ENCODE measurements at regions not wholly inside any gene's neighbourhood (a gene's known extent, or its start where the extent isn't known, plus 50 kb on each side); places are given as distances from the start of the nearest gene placed in this dataset.
A peak's percentile ranks its signal among the peaks of the same experiment; 100 is the strongest.

DNA sequence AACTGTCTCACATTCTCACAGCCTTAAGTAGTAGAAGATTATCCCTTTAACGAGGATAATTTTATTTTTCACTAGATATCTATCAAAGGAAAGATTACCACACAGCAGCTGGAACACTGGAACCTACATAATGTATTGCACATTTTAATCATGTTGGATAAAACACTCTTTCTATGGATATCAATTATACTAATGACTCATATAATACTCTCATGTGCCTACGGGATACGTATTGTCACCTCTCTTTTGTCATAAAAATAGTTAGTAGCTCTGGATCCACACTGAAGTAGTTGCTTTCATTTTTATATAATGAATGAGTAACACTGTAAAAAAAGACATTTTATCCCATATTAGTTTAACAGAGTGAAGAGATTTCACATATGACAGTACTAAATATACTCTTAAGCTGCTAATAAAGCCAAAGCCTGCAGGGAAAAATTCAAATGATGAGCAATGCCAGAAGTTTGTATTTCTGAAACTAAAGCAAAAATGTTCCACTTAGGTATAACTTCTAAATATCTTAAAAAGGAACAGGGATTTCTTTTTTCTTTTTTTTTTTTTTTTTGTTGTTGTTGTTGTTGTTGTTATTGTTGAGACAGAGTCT is 408.7 kb upstream of the PKN2 start:
- DNase-seq: no peak

DNA sequence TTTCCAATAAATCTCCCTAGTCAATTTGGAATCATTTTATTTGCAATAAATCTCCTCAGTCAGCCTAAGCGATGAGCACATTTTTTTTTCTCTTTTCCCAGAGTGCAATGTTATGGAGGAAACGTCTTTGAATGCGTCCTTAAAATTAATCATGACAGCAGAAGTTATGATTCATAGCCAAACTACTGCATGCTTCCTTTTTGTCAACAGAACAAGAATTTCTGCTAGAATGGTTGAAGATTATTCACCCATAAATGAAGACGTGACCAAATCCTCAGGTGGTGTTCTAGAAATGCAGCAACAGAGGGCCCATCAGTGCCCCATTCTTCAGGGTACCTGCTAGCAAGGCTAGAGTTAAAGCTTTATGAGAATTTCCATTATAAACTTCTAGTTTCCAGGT is 407.9 kb upstream of the PKN2 start:
- DNase-seq: peak; percentile 19

DNA sequence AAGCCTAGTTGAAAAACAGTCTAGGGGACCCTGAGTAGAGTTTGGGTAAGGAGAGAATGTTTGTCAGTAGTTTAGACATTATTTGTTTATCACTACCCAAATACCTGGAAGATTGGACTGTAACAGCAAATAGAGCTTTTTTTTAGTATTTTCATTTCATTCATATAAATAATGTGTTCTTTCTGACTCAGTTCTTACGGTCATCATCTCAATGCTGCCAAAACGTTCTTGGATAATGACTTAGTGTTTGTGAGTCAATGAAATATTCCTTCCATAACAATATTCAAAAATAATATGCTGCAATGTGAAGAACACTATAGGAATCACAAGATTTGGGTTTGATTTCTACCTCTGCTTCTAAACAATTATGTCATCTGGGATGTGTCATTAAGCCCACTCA is 400.0 kb upstream of the PKN2 start:
- no peak for DNase-seq

DNA sequence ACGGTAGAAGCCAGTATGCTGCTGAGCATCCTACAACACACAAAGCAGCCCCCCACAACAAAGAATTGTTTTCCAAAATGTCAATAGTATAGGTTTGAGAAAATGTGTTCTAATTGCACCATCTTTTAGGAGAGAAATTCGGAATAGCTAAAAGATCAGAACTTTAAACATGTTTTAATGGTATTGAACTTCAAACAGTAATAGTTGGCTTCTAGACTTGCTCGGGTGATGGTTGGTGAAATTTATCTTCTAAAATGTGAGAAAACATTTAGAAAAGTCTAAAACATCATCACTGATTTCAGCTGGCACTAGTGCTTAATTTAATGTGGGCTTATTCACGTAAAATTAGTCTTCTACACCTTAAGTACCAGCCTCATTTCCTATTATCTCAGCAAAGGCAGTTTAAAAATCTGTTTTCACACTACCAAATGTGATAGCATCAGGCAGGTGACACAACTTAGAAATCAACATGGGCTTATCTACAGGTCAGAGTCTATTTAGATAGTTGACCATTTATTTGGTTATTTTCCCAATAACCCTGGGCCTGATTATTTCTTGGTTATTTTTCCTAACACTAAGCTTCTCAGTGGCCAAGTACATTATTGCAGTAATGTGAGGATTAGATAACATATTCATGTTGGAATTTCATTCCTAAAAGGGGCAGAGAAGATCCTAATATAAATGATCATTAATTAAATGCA is 399.3 kb upstream of the PKN2 start:
- DNase-seq: no peak

DNA sequence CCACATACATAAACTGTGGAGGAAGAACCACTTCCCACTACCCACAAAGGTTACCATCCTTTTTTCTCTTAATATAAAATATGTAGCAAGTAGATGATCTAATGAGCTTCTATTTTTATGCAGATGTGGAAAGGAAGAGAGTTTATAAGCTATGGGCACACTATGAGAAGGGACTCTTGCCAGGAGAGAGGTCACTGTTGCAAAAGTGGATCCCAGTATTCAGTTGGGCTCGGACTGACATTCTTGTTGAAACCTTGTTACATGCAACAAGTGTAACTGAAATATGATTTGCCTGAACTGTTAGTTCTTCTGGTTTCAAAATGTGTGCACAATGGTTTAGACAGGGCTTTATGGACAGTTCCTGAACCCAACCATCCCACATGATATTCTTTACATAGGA is 397.4 kb upstream of the PKN2 start:
- no peak for DNase-seq

DNA sequence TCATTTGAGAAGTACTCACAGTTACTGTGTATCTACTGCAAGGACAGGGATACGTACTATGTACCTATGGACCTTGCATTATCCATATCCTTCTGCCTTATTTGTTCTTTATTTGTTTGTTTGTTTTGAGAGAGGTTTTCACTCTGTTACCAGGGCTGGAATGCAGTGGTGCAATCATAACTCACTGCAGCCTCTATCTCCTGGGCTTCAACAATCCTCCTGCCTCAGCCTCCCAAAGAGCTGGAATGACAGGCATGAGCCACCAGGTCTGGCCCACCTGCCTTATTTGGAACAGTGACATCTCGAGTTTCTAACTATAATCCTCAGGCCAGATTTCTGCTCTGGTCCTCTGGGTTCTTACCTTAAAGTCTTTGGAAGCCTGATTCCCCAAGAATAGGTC is 395.5 kb upstream of the PKN2 start:
- DNase-seq: no peak

DNA sequence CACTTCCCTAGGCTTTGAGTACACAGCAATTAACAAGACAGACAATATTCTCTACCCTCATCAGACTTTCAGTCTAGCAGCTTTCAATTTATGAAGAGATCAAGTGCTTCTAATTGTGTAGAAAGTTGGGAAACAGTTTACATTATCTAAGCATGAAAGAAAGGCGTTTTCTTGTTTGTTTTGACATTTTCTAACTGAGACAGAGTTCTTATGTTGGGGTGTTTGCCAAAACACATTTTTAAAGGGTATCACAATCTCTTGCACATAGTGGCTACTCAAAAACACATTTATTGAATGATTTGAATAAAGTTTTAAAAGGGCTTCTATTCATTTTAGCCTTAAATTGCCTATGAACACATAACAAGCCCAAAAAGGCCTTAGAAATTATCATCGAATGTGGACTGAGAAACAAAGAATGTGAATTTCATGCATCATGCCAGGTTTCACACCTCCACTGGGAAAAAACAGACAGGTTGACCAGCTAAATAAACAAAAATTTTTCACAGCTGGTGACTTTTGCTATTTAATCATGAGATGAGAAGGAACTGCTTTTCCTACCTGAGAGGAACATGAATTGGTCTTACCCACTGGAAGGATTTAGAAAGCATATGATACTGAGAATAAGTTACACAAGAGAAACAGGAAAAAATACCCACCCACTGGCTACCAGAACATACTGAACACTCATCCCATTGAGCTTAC is 394.5 kb upstream of the PKN2 start:
- no peak for DNase-seq

DNA sequence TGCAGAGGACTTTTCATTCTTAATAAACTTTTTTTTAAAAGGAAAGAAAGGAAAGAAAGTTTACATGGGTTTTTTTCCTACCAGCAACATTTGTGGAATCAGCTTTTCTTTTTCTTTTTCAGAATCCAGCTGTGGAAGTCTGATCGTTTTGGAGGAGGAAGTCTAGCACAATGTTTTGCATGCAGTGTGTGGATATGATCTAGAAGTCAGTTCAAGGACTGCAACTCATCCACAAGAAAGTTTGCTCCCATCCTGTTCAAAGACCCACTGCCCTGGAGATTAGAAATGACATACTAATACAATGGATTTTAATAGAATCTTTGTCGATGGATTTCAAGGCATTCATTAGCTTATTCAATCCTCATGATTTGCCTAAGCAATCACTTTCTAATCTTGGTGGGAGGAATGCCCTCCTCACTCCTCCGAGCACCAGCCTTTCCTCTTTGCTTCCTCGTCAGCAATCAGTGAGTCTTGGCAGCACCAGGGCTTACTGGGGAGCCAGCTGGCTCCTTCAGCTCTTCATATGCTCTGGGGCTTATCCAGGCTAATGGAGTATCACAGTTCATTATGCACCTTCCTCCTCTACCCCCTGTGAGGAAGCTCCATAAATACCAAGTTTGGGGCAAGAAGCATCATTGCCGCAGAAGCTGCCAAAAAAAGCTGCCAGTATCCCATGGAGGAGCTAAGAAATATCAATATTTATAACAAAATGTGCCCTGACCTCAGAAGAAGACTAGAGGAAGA is 392.3 kb upstream of the PKN2 start:
- DNase-seq: peak; percentile 74

DNA sequence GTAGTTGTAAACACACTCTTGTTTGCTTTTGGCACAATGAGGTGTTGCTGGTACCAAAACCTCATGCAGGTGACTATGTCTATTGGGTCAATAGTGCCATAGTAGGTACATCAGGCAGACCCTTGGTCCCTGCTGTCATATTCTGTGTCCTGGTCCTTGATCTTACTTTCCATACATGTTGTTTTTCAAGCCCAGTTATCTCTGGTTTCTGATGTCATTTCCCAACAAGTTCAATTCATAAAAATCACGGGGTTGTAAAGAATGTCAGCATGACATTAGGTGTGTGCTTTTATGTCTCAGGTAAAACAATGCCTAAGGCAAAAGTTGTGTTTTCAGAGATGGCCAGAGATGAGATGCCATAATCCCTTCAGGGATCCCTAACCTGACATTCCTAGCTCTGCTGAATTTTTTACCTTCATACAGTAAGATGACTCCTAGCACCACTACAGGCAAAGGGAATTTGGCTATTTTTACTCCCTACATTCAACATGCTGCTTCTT is 390.3 kb upstream of the PKN2 start:
- DNase-seq: no peak

DNA sequence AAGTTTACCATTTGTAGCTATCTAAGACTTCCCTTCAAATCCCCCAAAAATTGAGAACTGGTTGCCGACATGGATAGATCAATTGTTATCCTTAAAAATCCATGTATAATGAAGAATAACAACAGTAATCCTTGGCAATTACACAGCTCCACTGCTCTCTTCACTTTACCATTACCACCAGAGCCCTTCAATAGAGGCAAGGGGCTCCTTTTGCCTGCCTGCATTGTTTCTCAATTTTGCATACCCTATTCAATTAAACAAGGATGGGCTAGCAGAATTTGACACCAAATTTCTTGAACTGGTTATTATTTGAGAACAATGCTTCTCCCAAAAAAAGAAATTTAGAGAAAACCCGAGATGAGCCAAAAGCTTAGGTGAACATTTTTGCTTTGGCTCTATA is 387.8 kb upstream of the PKN2 start:
- DNase-seq: no peak

DNA sequence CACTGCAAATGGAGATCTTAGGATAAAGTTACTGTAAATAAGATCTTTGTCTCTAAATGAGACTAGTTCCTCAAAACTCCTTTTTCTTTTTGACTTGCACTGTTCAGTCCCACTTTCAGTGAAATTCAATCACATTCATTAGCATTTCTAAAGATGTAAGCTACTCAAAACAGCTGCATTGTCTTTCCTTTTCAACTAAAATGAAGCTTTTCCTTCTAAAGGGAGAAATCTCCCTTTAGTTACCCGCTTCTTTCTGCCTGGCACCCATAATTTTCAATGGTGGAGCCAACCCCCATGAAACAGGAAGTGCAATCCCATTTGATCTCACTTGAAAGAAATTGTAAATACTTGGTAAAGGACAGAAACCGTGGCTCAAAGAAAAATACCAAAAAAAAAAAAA is 387.4 kb upstream of the PKN2 start:
- no peak for DNase-seq

DNA sequence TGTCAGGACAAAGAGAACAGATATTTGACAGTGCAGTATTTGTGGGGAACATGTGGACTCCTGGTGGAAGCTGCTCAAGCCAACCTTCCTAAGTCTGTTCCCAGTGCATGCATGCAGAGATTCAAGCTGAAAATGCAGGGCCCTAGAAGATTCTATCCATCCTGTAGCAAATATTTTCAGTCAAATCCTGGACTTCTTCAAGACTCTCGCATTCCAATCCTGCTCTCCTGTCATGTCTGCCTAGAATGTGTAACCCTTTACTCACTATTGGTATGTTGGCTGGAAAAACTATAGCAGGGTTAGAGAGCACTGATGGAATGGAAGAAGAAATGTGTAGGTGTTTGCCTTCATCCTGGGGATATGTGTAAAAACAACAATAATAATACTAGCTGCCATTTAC is 385.6 kb upstream of the PKN2 start:
- no peak for DNase-seq

DNA sequence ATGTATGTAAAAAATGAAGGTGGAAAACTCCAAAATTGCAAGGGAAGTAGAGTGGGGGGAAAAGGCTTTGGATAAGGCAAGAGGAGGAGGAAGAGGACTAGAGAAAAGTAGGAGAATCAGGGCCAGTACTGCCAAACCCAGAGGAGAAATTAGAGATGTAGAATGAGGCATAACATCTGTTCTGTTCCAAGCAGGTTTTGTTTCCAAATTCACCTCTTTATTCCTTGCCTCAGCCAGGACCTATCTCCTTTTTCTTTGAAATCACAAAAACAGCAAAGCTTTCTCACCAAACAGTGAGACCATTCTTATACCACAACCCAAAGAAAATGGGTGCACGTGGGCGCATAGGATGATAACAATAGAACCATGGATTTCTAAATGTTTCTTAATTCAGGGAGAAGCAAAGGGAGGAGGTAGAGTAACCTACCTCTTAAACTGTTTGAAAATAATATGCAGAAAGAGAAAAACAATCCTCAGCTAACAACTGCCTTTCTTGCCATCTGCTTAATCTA is 383.3 kb upstream of the PKN2 start:
- no peak for DNase-seq

DNA sequence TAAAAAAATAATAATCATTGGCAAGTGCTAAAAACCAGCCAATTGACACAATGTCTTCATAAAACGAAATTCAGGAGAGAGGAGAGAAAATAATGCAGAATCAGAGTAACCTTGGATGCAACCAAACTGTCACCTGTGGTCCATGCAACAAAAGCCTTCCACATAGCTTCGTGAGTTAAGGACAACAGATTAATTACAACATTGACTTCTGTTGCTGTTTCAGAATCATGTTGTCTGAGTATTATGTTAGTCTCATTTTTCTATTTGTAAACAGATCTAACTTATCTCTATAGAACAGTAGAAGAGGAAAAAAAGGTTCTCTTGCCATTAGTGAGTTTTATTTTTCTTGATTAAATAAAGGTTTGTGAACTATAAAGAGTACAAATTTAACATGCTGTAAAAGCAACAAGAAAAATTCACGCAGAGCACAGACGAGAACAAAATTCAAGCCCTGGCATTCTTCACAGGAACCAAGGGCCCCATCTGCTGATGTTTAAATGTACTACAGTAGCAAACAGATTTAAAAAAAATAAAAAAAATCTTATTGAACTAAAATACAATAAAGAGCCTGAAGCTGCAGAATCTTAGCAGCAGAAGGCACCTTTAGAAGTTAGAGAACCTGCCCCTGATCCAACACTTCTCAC is 381.1 kb upstream of the PKN2 start:
- peak; percentile 11 for DNase-seq

DNA sequence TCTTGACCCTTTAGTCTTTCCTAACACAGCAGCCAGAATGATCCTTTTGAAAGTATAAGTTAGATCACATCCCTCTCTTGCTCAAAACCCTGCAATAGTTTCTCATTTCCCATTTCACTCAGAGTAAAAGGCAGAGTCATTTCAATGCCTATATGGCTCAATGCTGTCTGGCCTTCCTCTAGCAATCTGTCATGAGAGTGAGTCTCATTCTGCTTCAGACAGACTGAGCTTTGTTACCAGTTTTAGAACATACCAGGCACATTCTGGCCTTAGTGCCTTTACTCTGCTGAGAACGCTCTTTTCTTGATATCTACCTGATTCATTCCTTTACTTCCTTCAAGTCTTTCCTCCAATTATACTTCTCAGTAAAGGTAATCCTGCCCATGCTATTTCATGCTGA is 372.8 kb upstream of the PKN2 start:
- DNase-seq: no peak

DNA sequence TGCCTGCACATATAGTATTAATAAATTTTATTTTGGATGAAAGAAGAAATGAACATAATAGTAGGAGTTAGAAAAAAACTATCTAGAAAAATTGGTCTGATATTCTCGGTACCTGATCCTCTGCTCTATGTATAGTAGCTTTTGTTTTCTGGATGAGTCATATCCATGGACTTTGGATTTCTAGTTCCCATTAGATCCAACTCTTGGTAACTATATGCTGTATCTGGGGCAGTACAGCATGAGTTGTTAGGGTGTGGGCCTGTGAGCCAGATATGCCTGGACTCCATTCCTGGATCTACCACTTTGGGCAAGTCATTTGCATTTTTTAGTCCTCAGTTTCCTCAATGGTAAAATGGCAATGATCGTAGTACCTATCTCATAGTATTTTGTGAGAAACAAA is 372.2 kb upstream of the PKN2 start:
- DNase-seq: no peak

DNA sequence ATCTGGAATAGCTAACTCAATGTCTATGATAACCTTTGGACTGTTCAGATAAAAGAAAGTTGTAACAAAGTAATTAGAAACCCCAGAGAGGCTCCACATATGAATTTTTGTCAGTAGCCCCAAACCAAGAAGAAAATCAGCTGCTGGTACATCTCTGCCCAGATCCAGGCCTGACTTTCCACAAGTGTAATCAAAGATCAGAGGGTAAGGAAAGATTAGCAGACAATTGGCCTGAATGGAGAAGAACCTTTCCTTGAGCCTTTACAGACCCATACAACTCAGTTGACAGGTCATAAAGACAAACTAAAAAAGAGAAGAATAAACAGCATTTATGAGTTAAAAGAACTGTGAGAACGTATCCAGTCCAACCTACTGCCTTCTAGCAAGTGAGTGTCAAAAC is 366.7 kb upstream of the PKN2 start:
- DNase-seq: no peak

DNA sequence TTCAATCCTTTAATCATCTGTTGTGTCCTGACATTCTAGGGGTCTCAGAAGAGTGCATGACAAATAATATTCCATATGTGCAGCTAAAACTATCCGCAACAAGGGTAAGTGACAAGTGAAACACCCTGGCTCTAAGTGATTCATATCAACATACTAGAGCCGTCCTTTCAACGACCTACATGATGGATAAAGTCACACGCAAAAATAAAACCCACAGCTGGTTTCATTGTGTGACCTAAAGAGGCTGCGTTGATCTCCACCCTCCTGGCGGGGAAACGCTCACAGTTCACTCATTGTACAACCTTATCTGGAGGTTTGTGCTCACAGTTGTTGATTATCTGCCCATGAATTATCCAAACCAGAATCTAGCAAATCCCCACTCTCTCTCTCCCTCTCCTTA is 365.3 kb upstream of the PKN2 start:
- no peak for DNase-seq

DNA sequence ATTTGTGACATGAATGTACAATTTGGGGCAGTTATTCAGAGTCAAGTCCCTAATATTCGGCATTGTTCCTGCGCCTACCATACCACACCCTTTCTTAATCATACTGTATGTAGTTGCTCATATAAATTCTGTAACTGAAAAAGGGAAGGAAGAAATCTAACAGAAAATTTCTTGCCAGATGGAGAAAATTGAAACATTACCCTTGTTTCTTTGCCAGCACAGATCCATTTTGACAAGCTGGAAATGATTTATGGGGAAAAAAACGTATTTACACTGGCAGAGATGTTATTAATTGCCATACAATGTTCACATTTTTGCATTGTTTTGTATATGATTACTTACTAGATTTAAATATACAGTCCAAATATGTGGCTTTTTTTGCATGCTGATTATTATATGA is 363.8 kb upstream of the PKN2 start:
- peak; percentile 75 for DNase-seq

DNA sequence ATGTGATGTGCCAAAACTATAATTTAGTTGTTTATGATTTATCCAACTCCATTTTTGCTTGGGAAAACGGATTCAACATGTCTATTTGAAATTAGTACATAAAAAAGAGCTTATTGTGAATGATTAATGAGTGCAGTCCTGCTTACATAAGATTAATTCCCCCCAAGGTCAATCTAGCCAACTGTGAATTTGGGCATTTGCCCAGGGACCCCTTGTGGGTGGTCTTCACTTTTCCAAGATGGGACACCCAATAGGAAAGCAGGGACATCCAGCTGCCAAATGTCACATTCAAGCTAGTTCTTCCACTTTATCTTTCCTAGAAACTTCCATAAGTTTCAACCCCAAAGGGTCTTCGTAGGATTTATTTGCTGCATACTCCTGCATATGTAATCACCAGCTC is 362.4 kb upstream of the PKN2 start:
- peak; percentile 13 for DNase-seq

DNA sequence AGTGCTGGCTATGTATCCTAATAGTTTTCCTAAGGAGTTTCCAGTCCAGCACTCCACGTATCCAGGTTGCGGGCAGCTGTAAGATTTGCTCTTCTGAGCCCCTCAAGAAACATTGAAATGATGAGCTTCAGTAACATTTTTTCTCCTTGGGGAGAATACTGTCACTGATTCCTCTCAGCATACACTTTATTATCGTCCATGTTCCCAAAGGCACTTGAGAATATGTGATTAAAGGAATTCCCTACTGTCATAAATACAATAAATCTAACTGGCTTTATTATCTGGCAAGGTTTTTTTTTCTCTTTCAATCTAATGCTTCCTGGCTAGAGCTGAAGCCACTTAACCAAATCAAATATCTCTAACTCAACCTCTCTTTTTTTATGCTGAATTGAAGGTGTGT is 359.2 kb upstream of the PKN2 start:
- no peak for DNase-seq

DNA sequence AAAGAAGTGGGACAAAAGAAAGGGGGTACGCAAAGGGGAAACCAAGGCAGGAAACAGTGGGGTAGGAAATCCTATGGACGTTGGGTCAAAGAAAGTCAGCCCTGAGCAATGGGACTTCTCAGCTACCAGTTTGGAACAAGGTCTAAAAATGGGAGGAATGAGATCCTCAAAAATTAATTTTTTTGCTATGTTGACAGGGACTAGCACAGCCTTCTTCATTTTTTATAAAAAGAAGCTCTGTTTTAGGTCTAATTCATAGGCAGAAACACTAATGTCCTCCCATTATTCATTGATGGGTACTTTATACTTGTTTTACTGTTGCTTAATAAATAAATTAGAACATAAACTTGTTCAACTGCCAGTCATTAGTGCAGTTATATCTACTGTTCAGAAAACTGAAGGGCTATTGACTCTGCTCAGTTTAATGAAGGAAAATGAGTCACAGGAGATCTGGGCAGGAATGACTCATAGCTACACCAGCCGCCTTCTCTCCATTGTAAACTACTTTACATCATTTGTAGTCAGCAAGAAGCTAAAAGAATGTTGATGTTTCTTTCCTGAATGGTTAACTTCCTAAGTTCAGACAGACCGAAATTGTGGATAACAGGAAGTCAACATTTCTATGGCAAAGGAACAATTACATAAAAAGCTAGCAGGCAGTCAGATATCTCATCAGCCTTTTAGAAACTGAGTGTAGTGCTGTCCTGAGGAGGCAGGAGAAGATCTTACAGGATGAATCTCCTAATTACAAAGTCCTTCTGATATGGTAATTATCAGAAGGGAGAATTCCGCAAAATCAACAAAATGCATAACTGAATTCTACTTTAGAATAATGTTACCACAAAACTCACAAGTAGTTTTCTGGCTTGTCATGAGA is 356.4 kb upstream of the PKN2 start:
- DNase-seq: peak; percentile 46

All from NCI-H446 treated with DMSO at 0.1 percent for 48 hours (cell line).